HCT116 (cell line): ENCODE measurements at regions not wholly inside any gene's neighbourhood (a gene's known extent, or its start where the extent isn't known, plus 50 kb on each side); places are given as distances from the start of the nearest gene placed in this dataset.

ENCODE experiments used
- ATAC-seq: fragments of 200-7000 bp; cut with Tn5 transposase; 2 replicates; pipeline ENCODE4 v1.9.1; 2020; ENCODE audit warnings: mild to moderate bottlenecking, moderate library complexity
- BruUV-seq: library from RNA; stranded (reverse); fragments of 400-500 nt; replicated peaks from 2 replicates; lab custom pipeline; 2021; lab: Mats Ljungman, UMichigan
- CTCF ChIA-PET: fragments of 300-600 bp; sonication (Branson Sonifier 250); formaldehyde crosslinking; loops from one replicate; lab custom pipeline; 2021; ENCODE audit warnings: antibody characterized with exemption; lab: Charles Lee
- POLR2A ChIA-PET: fragments of 300-600, 350-600 bp; sonication (Branson Sonifier 250); formaldehyde crosslinking; loops from one replicate; lab custom pipeline; 2021; ENCODE audit warnings: antibody characterized with exemption; lab: Charles Lee
- RAD21 ChIA-PET, 2 experiments: fragments of 300-600 bp; sonication (Branson Sonifier 250); formaldehyde crosslinking; loops; one replicate each; lab custom pipeline; 2023; ENCODE audit warnings: low total read pairs in 2 of 2; ENCODE audit not compliant: uncharacterized antibody in 2 of 2, unreplicated experiment in 2 of 2, low non-redundant PET in 1 of 2; lab: Charles Lee
- DNase-seq: peaks from one replicate; pipeline ENCODE4 v3.0.0-alpha.2; 2010; ENCODE audit warnings: low read depth, low spot score
- H2AFZ ChIP-seq: fragments of 200-600 bp; shearing (Covaris generic), sonication (generic); 2 replicates; pipeline ENCODE4 v1.6.1; 2017; ENCODE audit warnings: low read depth, mixed run types, mixed read lengths, antibody characterized with exemption, low read length; ENCODE audit not compliant: poor library complexity, severe bottlenecking
- H3K27ac ChIP-seq: 2 replicates; pipeline ENCODE4 v1.5.1; 2012; ENCODE audit warnings: low read depth, low read length
- H3K27me3 ChIP-seq: fragments of 200-600 bp; sonication (generic); 2 replicates; pipeline ENCODE4 v1.6.1; 2016; ENCODE audit warnings: mixed run types, low read length, mixed read lengths; ENCODE audit not compliant: insufficient read depth
- H3K36me3 ChIP-seq, 2 experiments: fragments of 200-500 bp in 1 of 2; fragments of 200-600 bp in 1 of 2; sonication (Bioruptor generic) in 1 of 2; sonication (generic) in 1 of 2; 2 replicates each; pipeline versions ENCODE4 v1.5.1 to v1.6.1; 2014 to 2016; ENCODE audit warnings: low read length in 2 of 2, inconsistent platforms in 1 of 2, mixed read lengths in 1 of 2, mixed run types in 1 of 2; ENCODE audit not compliant: insufficient read depth in 2 of 2, control insufficient read depth in 1 of 2
- H3K4me1 ChIP-seq, 2 experiments: fragments of 200-600 bp in 1 of 2; sonication (generic) in 1 of 2; 2 replicates each; pipeline versions ENCODE4 v1.5.1 to v1.6.1; 2012 to 2017; ENCODE audit warnings: low read length in 2 of 2, inconsistent platforms in 1 of 2, mild to moderate bottlenecking in 1 of 2, mixed read lengths in 1 of 2, mixed run types in 1 of 2, moderate library complexity in 1 of 2; ENCODE audit not compliant: insufficient read depth in 2 of 2, control insufficient read depth in 1 of 2
- H3K4me2 ChIP-seq: fragments of 200-600 bp; sonication (generic); 2 replicates; pipeline ENCODE4 v1.6.1; 2017; ENCODE audit warnings: mixed run types, low read length, mixed read lengths
- H3K4me3 ChIP-seq, 2 experiments: fragments of 200-600 bp in 1 of 2; sonication (generic) in 1 of 2; replicated peaks in 1 of 2; 2 replicates each; pipeline ENCODE4 v1.5.1; 2011 to 2016; ENCODE audit warnings: low read length in 2 of 2, control low read depth in 1 of 2, low read depth in 1 of 2, mild to moderate bottlenecking in 1 of 2, mixed read lengths in 1 of 2, mixed run types in 1 of 2
- H3K79me2 ChIP-seq: fragments of 200-600 bp; sonication (generic); 2 replicates; pipeline ENCODE4 v1.6.1; 2017; ENCODE audit warnings: mild to moderate bottlenecking, mixed run types, low read length, moderate library complexity, mixed read lengths; ENCODE audit not compliant: insufficient read depth
- H3K9ac ChIP-seq: fragments of 200-600 bp; sonication (generic); 2 replicates; pipeline ENCODE4 v1.6.1; 2016; ENCODE audit warnings: low read length, mixed read lengths
- H3K9me2 ChIP-seq: fragments of 200-600 bp; sonication (generic), shearing (Covaris generic); 2 replicates; pipeline ENCODE4 v1.6.1; 2017; ENCODE audit warnings: mixed run types, mild to moderate bottlenecking, moderate library complexity; ENCODE audit not compliant: insufficient read depth
- H3K9me3 ChIP-seq, 2 experiments: fragments of 200-500 bp in 1 of 2; fragments of 200-600 bp in 1 of 2; sonication (Bioruptor generic) in 1 of 2; sonication (generic) in 1 of 2; 2 replicates each; pipeline ENCODE4 v1.6.1; 2014 to 2017; ENCODE audit warnings: low read length in 2 of 2, mixed read lengths in 2 of 2, inconsistent platforms in 1 of 2, low read depth in 1 of 2, mild to moderate bottlenecking in 1 of 2, mixed run types in 1 of 2, moderate library complexity in 1 of 2; ENCODE audit not compliant: control insufficient read depth in 1 of 2, insufficient read depth in 1 of 2
- H4K20me1 ChIP-seq: fragments of 200-600 bp; sonication (generic), shearing (Covaris generic); 2 replicates; pipeline ENCODE4 v1.6.1; 2017; ENCODE audit warnings: mixed run types, mild to moderate bottlenecking, moderate library complexity; ENCODE audit not compliant: insufficient read depth
- CEBPB ChIP-seq: IDR thresholded peaks from 2 replicates; pipeline ENCODE4 v1.6.1; 2012; ENCODE audit warnings: low read depth
- CTCF ChIP-seq, 3 experiments: fragments of 200-600 bp in 1 of 3; sonication (generic) in 1 of 3; IDR thresholded peaks in 2 of 3; conservative IDR thresholded peaks in 1 of 3; 2 replicates each; pipeline ENCODE4 v1.5.1; 2012 to 2017; ENCODE audit warnings: low read depth in 2 of 3, low read length in 2 of 3, antibody characterized with exemption in 1 of 3, borderline replicate concordance in 1 of 3, control low read depth in 1 of 3, mild to moderate bottlenecking in 1 of 3, mixed read lengths in 1 of 3, mixed run types in 1 of 3, moderate library complexity in 1 of 3; ENCODE audit not compliant: insufficient read depth in 1 of 3
- EGR1 ChIP-seq: IDR thresholded peaks from 2 replicates; pipeline ENCODE4 v1.6.1; 2012; ENCODE audit warnings: low read depth
- EZH2 ChIP-seq: fragments of 200-600 bp; sonication (generic); IDR thresholded peaks from 2 replicates; pipeline ENCODE4 v1.6.1; 2017; ENCODE audit warnings: antibody characterized with exemption, mixed run types
- FOSL1 ChIP-seq: IDR thresholded peaks from 2 replicates; pipeline ENCODE4 v1.6.1; 2012; ENCODE audit warnings: low read depth
- JUND ChIP-seq: IDR thresholded peaks from 2 replicates; pipeline ENCODE4 v1.6.1; 2012
- POLR2A ChIP-seq: IDR thresholded peaks from 2 replicates; pipeline ENCODE4 v1.7.0; 2011; ENCODE audit warnings: borderline replicate concordance; ENCODE audit not compliant: insufficient read depth, insufficient read length; ENCODE audit errors: extremely low read depth
- POLR2AphosphoS5 ChIP-seq: IDR thresholded peaks from 2 replicates; pipeline ENCODE4 v1.6.1; 2011; ENCODE audit warnings: mild to moderate bottlenecking, low read depth, low read length, moderate library complexity
- RAD21 ChIP-seq: IDR thresholded peaks from 2 replicates; pipeline ENCODE4 v1.6.1; 2012; ENCODE audit warnings: low read depth, mild to moderate bottlenecking
- SIN3A ChIP-seq: IDR thresholded peaks from 2 replicates; pipeline ENCODE4 v1.6.1; 2012; ENCODE audit warnings: low read depth
- SRF ChIP-seq: IDR thresholded peaks from 2 replicates; pipeline ENCODE4 v1.6.1; 2012; ENCODE audit warnings: low read depth
- YY1 ChIP-seq: IDR thresholded peaks from 2 replicates; pipeline ENCODE4 v1.6.1; 2011; ENCODE audit warnings: low read length, low read depth, moderate library complexity, mild to moderate bottlenecking; ENCODE audit not compliant: insufficient replicate concordance; ENCODE audit errors: extremely low read depth
- intact Hi-C: fragments of 100-400 bp; cut with micrococcal nuclease; formaldehyde crosslinking; loops from 2 replicates; pipeline ENCODE4 v1.10.0; 2022
- TF ChIP-seq, protein P1 (sequence below): IDR thresholded peaks from 2 replicates; pipeline ENCODE4 v1.6.1; 2012
- TF ChIP-seq, protein P2 (sequence below): IDR thresholded peaks from 2 replicates; pipeline ENCODE4 v1.6.1; 2011; ENCODE audit warnings: mild to moderate bottlenecking, low read length, moderate library complexity; ENCODE audit not compliant: insufficient replicate concordance; ENCODE audit errors: extremely low read depth

GRCh38 chr1:87436534-87436933 lies 107.9 kb downstream of the LMO4 start:
- no peaks in the 10 kb centered on the region for H3K9me2 ChIP-seq
- TF ChIP-seq CTCF (IDR thresholded peaks at IDR 0.05 in 2 of 3, conservative IDR thresholded peaks at IDR 0.05 in 1 of 3; ENCODE audit: borderline replicate concordance in 1 of 3, insufficient read depth in 1 of 3, low read depth in 2 of 3, low read length in 2 of 3) = no peak
- TF ChIP-seq SIN3A = no peak
- TF ChIP-seq, protein P1, sequence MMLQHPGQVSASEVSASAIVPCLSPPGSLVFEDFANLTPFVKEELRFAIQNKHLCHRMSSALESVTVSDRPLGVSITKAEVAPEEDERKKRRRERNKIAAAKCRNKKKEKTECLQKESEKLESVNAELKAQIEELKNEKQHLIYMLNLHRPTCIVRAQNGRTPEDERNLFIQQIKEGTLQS = no peak
- H4K20me1 ChIP-seq = no peaks in the 10 kb centered on the region
- DNase-seq (no peak), ATAC-seq (no peak)
- no peak overlapping the region for H2AFZ ChIP-seq
- POLR2A ChIA-PET = no interaction called here
- no peak overlapping the region for H3K4me3 ChIP-seq
- H3K36me3 ChIP-seq = no peaks in the 10 kb centered on the region
- no peaks in the 10 kb centered on the region for H3K27me3 ChIP-seq
- intact Hi-C loops = no loop called here
- no TSS peak for BruUV-seq
- CTCF ChIA-PET = no interaction called here
- H3K4me2 ChIP-seq = no peak overlapping the region
- no peak overlapping the region for H3K27ac ChIP-seq
- H3K9me3 ChIP-seq = no peaks in the 10 kb centered on the region
- H3K79me2 ChIP-seq = no peaks in the 10 kb centered on the region
- no peaks in the 10 kb centered on the region for H3K4me1 ChIP-seq
- no peak overlapping the region for H3K9ac ChIP-seq
- RAD21 ChIA-PET = no interaction called here

DNA sequence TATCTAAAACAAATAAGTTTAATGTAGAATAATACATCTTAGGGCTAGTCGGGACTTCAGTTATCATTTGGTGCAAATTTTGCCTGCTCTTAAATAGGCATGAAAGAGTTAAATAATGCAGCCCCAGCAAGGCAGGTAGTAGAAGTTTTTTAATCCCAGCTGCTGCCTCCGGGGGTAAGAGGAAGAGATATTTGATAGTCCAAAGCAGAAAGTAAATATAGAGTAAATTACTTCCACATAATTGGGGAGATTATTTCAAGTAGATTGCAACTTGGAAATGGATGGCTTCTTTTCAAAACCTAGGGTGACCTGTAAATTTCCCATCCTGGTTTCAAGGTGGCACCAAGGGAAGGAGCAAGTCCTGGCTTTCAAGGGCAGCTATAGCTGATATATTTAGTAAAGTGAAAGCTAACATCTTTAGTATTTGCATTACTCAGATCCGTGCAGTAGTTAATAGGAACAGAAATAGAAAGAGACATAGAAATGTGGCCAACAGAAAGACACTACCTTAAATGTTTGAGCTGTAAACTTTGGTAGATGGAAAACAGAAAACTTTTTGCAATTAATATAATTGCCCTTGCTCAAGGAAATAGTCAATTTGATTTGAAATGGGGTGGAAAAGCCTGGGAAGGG lies 109.1 kb downstream of the LMO4 start:
- no peak overlapping the region for H3K9ac ChIP-seq
- BruUV-seq = no TSS peak
- H4K20me1 ChIP-seq = no peaks in the 10 kb centered on the region
- H3K9me2 ChIP-seq = no peaks in the 10 kb centered on the region
- ATAC-seq (no peak), DNase-seq (no peak)
- POLR2A ChIA-PET = no interaction called here
- H3K4me1 ChIP-seq = no peaks in the 10 kb centered on the region
- H3K27ac ChIP-seq = no peak overlapping the region
- no peaks in the 10 kb centered on the region for H3K27me3 ChIP-seq
- no peak overlapping the region for H2AFZ ChIP-seq
- RAD21 ChIA-PET = no interaction called here
- no peaks in the 10 kb centered on the region for H3K9me3 ChIP-seq
- intact Hi-C loops = no loop called here
- no peaks in the 10 kb centered on the region for H3K79me2 ChIP-seq
- no peak overlapping the region for H3K4me3 ChIP-seq
- no peak overlapping the region for H3K4me2 ChIP-seq
- no peaks in the 10 kb centered on the region for H3K36me3 ChIP-seq
- CTCF ChIA-PET = no interaction called here
- TF ChIP-seq CTCF (IDR thresholded peaks at IDR 0.05 in 2 of 3, conservative IDR thresholded peaks at IDR 0.05 in 1 of 3; ENCODE audit: borderline replicate concordance in 1 of 3, insufficient read depth in 1 of 3, low read depth in 2 of 3, low read length in 2 of 3) (no peak), POLR2AphosphoS5 (no peak), RAD21 (no peak), YY1 (no peak), SRF (no peak), FOSL1 (no peak), EZH2 (no peak), EGR1 (no peak), CEBPB (no peak), JUND (no peak), POLR2A (no peak)
- TF ChIP-seq, protein P2, sequence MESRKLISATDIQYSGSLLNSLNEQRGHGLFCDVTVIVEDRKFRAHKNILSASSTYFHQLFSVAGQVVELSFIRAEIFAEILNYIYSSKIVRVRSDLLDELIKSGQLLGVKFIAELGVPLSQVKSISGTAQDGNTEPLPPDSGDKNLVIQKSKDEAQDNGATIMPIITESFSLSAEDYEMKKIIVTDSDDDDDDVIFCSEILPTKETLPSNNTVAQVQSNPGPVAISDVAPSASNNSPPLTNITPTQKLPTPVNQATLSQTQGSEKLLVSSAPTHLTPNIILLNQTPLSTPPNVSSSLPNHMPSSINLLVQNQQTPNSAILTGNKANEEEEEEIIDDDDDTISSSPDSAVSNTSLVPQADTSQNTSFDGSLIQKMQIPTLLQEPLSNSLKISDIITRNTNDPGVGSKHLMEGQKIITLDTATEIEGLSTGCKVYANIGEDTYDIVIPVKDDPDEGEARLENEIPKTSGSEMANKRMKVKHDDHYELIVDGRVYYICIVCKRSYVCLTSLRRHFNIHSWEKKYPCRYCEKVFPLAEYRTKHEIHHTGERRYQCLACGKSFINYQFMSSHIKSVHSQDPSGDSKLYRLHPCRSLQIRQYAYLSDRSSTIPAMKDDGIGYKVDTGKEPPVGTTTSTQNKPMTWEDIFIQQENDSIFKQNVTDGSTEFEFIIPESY = no peak
